GM21723 (cell line): ENCODE measurements at regions not wholly inside any gene's neighbourhood (a gene's known extent, or its start where the extent isn't known, plus 50 kb on each side); places are given as distances from the start of the nearest gene placed in this dataset.
"Not testable (repeated sequence)": the region's sequence is repeated elsewhere in the genome, so short reads cannot be mapped to it uniquely, and the experiment has no call there.

Experiments
- ATAC-seq: cut with Tn5 transposase; IDR thresholded peaks from one replicate; pipeline ENCODE4 v1.9.1; 2021; ENCODE audit warnings: mild to moderate bottlenecking, moderate library complexity; ENCODE audit not compliant: unreplicated experiment

DNA sequence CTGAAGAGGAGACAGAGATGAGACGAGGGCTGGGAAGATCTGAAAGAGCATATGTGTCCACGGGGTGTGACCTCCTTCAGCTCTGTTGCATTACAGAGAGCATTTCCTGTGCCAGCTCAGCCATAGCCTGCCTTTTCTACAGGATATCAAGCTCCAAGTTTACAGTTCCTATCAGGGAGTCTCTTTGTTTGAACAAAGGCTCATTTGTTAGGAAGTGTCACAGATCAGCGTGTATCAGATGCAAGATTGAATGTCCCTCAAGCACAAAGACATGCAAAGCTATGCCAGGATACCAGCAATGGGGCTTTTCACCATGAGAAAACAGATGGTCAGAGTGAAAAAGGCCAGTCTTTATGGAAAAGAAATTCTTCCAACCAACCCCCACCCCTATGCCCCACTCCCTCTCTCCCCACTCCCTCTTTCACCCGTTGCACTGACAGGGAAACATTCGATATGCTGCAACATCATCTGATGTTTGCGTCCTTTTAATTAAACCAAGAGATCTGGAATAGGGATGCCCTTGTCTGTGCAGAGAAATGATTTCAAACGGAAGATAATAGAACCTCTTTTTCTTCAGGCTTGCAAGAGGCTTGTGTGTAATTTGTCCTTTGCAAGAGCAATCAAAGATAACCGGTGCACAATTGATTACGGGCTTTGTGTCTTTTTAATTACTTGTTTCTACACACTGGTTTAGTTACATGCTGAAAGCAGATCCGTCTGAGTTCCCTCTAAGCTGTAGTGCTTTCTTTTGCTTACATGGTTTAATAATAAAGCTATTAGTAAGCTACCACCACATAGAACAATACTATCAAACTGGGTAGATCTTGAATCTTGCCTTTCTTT, 263.1 kb upstream of the RGMB start:
- ATAC-seq: no peak

DNA sequence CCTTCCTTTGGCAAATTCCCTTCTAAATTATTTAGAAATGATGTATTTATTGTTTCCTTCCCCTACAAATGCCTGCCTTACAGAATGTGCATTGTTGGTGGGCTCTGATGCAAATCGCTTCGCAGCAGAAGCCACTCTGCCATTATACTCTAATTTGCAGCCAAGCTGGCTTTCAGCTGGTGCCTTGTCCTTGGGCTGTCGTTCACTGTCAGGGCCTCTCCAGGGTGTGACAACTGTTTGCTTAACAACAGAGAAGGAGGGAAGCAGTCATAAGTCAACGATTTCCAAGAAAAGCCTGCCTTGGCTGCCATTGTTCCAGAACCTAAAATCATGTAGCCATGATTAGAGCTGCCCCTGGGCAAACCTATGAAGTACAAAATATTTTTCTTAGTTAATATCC, 260.1 kb upstream of the RGMB start:
- ATAC-seq: no peak

DNA sequence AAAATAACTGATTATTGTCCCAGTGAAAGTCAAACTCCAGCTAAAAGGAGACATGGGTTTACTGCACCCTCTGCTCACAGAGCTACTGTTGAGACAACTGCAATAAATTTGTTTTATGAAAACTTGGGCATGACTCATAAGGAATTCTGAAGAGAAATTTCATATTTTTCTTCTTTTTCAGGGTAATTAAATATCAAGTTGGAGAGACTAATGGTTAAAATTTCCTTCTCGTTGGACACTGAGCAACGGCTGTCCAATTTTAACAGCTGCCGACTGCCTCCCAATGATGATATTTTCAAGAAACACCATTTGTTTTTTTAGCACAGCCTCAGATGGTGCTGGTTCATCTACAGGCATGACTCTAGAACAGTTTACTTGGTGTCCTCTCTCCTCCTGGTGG, 259.2 kb upstream of the RGMB start:
- no peak for ATAC-seq

DNA sequence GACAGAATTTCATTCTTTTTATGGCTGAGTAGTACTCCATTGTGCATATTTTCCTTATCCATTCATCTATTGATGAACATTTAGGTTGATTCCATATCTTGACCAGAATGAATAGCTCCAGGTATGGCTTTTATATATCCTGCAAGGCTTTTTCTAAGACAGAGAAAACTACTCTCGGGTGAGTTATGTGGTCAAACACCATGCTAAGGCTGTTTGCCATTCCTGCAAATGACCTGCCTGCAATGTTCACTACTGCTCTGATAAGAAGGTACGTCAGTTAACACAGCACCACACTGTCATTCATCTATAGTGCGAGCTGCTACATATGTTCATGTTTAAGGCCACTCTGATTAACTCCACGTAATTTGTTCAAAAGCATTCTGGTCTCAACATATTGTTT, 256.8 kb upstream of the RGMB start:
- ATAC-seq: no peak

DNA sequence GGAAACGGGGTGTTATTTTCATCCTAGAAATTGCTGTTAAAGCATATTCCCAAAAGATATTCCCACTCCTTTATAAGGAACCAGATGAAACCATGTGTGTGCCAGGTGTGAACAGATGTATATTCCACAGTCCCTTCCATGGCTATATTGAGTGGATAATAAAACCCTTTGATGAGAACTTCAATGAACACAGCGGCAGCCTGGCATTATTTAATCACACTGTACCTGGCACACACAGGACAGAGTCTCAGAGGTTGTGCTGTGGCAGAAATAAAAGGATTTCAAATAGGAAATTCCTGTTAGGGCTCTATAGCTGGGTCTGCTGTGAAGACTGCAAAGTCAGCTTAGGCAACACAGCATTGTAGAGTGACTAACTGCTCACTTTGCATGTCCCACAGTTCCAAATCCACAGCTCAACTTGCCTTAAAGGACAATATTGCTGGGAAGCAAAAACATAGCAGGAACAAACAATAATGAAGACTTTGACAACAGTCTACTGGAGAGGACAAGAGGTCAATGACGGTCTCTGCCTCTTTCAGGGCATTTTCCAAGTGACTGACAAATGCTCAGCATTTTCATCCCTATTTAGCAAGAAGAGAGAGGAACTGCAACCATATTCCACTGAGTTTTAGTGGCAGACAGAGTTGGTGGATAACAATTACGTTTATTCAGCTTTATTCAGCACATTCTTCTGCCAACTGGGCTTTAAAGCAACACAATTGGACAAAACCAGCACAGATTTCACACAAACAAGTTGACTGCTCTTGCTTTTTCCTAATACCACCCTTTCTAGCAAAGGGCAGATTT, 255.7 kb upstream of the RGMB start:
- ATAC-seq: no peak

DNA sequence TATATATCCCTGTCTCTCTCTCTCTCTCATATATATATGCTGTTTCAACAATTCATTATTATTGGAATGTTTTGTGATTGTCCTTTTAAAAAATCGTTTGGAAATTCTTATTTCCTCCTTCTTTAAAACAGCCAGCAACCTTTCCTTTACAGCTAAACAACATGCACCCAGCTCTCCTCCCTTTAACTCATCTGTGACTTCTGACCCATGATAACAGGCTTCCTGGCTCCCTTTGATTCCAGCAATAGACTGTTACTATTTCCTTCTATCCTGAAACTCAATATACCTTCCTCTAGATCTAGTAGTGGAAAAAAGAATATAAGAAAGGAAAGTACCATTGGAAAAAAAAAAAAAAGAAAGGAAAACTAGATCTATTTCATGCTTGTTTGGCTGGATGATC, 254.7 kb upstream of the RGMB start:
- no peak for ATAC-seq

DNA sequence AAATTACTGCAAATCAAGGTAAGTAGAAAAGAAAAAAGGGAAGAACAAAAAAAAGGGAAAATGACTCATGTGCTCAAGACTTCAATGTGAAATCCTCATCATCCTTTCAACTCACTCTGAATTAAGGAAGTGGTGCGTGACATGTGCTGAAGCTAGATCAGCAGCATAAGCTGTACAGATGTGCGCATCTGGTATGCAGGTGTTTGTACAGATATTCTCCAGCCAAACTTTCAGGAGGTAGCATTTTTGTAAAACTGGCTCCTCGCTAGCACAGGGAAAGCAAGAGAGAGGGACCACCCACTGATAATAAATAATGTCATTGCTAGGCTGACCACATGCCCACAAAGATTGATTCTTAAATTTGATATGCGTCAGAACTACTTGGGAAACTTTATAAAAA, 253.9 kb upstream of the RGMB start:
- ATAC-seq: no peak

DNA sequence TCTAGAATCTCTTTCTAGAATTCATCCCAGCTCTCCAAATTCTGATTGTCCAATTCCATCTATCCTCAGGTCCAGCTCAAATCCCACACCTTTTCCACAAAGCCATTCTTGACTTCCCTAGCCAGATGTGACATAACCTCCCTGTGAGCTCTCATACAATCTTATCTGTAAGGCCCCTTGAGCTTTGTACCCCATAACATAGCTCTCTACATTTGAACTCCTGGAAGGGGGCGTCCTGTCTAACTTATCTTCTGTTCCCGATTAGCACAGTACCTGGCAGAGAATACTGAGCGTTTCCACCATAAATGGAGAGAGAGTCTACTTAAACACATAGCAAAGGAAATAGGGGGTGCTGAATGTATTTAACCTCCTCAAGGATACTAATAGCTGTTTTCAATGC, 251.6 kb upstream of the RGMB start:
- no peak for ATAC-seq

DNA sequence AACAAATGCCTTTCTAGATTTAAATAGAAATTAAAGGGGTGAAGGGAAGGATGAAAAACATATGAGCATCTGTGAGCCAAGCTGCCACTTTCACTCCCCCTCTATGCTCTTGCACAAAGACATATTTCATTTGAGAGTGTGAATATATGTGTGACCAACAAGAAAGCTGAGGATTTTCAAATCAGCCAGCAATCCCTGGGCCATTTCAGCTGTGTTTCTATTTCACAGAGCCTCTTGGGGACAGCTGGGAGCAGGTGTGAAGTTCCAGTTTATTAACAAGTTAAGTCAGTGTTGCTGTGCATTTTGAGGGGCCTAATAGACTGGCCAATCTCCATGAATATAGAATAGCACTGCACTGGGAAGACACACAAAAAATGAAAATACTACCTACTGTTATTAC, 248.7 kb upstream of the RGMB start:
- ATAC-seq: no peak

DNA sequence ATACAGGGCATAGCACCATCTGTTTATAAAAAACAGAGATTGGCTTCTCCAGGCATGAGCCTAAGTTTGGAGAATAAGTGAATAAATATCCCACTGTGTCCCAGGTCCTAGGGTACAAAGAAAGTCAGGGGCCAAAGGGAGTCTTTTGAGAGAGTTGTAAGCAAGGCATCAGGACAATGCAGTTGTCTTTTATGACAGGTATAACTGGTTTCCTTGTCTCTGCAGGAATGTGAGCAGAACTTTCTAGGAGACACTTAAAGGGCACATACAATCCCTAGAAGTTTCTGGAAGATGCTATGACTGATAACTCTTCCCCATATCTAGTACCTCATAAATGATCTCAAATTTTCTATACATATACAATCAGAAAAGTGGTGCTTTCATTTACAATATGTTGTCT, 245.6 kb upstream of the RGMB start:
- no peak for ATAC-seq

DNA sequence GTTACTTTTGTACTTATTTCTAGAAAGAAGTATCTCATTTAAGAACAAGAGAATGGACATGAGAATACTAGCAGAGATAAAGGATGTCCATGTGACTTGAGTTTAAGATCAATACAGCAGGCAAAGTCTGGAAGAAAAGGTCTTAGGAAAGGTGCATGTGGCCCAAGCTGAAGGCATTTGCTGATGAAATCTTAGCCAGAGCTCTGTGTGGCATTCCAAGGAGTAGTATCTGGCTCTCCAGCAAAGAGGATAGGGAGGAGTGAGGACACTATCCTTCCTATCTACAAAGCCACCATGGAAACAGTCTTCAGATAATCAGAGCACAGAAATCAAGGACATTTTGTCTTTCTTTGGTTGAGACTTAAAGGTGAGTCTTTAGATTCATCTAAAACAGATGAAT, 244.1 kb upstream of the RGMB start:
- ATAC-seq: no peak

DNA sequence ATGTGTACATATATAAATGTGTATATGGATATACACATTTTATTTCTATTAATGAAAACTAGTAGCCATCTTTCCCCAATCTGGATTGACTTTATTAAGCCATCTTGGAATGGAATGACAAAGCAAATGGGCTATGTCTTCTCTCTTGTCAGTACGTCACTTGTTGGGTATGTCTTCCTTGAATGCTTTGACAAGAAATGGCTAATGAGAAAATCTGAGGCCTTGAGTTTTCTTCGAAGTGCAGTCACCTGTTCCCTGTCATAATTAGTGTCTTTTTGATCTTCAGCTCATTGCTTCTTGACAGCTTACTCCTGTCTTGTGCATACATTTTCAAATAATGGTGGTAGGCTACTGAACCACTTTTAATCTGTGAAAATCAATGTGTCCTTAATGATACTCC, 243.2 kb upstream of the RGMB start:
- no peak for ATAC-seq

DNA sequence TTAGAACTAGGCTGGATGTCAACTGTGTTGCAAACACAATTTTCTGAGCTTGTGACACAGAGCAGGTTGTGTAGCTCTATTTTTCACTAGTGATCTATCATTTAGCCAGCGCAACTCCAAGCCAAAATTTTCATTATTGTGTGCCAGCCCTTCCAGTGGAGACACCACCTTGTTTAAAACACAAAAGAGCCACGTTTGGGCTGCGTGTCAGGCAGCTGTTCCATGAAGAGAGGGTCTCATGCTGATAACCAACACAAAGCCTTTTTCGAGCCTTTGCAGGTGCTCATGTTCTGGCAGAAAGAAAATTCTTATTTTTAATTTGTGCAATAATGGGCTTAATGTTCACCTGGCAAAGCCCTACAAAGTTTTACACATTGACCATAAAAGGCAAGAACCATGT, 237.6 kb upstream of the RGMB start:
- ATAC-seq: no peak

DNA sequence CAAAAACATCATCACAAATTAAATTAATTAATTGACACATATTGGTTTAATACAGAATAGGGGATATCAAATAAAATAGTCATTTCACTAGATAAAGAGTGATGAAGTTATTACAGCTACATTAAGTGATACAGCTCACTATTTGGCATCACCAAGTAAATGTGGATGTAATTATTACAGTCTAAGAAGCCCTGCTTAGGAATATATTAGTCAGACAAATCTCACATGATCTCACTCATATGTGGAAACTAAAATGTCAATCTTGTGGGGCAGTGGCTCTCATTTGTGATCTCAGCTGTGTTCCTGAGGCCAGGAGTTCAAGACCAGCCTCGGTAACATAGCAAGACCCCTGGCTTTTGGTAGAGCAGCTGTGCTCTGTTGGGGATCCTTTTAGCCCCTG, 233.4 kb upstream of the RGMB start:
- ATAC-seq: no peak

DNA sequence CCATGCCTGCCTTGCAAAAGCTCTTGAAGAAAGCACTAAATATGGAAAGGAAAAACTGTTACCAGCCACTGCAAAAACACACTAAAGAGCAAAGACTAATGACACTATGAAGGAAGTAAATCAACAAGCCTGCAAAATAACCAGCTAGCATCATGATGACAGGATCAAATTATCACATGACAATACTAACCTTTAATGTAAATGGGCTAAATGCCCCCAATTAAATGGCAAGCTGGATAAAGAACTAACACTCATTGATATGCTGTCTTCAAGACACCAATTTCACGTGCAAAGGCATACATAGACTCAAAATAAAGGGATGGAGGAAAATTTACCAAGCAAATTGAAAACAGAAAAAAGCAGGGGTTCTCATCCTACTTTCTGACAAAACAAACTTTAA, 231.8 kb upstream of the RGMB start:
- ATAC-seq: no peak

DNA sequence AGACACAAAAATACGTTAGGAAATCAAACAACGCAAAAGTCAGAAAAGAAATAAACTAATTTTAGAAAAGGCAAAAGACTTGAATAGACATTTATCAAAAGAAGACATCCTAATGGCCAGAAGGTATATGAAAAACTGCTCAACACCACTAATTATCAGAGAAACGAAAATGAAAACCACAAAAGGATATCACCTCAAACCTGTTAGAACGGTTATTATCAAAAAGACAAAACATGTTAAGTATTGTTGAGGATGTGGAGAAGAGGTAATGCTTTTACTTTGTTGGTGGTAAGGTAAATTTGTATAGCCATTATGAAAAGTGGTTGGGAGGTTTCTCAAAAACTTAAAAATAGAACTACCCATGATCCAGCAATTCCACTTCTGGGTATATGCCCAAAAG, 230.0 kb upstream of the RGMB start:
- no peak for ATAC-seq

DNA sequence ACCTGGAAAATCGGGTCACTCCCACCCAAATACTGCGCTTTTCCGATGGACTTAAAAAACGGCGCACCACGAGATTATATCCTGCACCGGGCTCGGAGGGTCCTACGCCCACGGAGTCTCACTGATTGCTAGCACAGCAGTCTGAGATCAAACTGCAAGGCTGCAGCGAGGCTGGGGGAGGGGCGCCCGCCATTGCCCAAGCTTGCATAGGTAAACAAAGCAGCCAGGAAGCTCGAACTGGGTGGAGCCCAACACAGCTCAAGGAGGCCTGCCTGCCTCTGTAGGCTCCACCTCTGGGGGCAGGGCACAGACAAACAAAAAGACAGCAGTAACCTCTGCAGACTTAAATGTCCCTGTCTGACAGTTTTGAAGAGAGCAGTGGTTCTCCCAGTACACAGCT, 226.5 kb upstream of the RGMB start:
- not testable (repeated sequence) for ATAC-seq

DNA sequence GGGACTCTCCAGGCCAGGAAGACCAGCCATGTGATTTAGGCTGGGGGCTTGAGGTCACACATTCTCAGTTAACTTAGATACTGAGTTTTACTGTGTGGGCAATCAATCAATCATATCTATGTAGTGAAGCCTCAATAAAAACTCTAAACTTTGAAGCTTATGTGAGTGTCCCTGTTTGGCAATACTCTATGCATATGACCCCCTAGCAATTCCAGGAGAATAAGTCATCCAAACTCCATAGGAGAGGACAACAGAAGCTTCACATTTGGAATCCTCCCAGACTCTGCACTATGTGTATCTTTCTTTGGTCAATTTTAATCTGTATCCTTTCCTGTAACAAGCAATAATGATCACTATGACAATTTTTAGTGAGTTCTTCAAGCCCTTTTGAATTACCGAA, 216.8 kb upstream of the RGMB start:
- no peak for ATAC-seq

DNA sequence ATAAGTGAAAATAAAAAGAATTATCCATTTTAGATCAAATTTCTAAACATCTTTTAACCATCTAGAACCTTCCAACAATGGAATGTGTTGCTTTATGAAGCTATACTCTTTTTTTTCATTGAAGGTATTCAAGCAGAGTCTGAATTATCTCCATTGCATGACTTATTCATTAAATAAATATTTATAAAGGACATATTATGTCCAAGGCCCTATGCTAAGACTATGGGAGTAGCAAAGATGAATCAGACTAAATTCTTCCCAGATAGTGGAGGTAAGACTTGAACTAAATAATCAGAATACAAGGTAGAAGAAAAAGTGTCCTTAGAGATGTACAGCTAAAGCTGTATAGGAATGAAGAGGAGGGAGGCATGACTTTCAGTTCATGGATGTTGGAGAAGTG, 215.5 kb upstream of the RGMB start:
- no peak for ATAC-seq

DNA sequence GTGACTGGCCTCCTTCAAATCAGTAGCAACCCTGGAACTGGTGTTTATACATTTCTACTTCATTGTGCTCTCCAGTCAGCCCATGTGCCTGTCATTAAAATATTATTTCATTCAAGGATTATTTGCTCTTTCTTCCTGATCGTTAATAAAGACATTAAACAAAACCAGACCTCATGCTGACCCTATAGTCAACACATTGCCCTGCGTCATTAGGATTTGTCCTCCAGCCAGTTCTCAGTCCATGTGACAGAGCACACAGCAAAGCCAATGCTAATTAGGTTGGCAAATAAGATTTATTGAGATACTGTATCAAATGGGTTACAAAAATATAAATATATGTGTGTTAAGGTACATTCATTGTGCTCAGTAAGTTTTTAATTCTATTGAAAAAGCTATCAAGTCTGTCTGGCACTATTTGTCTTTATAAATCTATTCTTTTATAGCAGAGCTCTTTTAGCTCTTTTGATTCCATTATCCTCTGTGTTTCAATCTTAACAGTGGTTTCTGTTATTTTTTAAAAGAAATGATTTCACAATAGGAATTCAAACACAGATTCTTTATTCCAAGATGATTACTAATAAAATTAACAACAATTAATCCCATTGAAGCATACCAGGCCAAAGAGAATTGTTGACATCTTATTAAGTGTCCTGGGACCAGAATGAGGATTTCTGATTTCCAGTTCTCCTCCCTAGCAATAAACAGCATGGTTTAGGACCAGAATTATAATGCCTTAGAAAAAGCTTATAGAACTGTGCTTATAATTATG, 209.4 kb upstream of the RGMB start:
- ATAC-seq: no peak

DNA sequence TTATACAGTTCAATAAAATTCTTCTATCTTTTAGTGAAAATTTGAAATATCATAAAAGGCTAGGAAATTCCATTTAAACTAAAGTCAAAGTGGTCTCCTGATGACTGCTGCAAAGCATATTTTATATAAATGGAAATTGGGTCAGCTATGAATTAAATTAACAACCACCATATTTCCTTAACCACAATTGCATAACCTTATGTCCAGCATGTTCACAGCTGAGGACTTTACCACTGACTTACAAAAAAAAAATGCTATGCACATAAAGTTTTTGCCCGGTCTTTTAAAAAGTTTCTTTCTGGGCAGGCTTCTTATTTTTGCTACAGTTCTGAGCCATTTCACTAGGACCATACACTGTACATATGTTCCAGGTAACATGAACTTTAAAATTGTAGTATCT, 208.6 kb upstream of the RGMB start:
- no peak for ATAC-seq

DNA sequence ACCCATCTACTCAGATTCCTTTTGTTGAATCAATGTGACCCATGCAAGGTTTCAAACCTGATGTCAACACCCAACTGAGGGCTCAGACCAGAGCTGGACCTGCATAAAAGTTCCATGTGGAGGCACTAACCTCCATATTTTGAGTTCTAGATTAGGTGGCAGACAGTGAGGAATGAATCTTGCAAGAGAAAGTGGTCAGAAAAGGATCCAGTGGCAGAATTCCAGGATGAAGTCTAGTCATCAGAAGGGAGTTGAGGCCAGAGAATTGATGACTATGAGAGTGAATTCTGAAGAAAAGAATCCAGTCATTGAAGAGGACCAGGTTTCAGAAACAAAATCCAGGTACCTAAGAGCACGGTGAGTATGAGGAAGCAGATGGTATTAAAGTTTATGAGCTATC, 205.1 kb upstream of the RGMB start:
- no peak for ATAC-seq
